ENCODE measurements at regions not wholly inside any gene's neighbourhood (a gene's known extent, or its start where the extent isn't known, plus 50 kb on each side); places are given as distances from the start of the nearest gene placed in this dataset.

DNA sequence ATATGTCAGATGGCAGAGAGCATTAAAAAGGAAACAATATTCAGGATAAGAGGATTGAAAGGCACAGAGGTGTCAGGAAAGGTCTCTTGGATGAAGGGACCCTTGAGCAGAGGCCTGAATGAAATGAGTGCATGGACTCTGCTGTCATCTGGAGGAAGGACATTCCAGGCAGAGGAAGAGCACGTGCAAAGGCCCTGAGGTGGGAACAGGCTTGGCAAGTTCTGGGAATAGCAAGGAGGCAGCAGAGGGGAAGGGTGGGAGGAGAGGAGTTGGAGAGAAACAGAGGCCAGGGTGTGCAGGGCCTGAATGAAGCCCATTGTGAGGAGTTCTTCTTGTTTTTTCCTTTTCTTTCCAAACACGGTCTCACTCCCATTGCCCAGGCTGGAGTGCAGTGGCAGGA lies 59.0 kb upstream of the RUNX3 start:
- 59 to 79% methylated on average over 2 of the region's 2 CpGs for WGBS, 2 donors
- DNase-seq (no peak), ATAC-seq (no peak)
- H3K27ac ChIP-seq, result no peak overlapping the region
- H3K36me3 ChIP-seq (replicated peaks in 1 of 2; ENCODE audit: insufficient read depth in 1 of 2, low read depth in 2 of 2), result no peaks in the 10 kb centered on the region
- TF ChIP-seq, protein P1, sequence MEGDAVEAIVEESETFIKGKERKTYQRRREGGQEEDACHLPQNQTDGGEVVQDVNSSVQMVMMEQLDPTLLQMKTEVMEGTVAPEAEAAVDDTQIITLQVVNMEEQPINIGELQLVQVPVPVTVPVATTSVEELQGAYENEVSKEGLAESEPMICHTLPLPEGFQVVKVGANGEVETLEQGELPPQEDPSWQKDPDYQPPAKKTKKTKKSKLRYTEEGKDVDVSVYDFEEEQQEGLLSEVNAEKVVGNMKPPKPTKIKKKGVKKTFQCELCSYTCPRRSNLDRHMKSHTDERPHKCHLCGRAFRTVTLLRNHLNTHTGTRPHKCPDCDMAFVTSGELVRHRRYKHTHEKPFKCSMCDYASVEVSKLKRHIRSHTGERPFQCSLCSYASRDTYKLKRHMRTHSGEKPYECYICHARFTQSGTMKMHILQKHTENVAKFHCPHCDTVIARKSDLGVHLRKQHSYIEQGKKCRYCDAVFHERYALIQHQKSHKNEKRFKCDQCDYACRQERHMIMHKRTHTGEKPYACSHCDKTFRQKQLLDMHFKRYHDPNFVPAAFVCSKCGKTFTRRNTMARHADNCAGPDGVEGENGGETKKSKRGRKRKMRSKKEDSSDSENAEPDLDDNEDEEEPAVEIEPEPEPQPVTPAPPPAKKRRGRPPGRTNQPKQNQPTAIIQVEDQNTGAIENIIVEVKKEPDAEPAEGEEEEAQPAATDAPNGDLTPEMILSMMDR (IDR thresholded peaks at IDR 0.05), result no peak
- no peak for TF ChIP-seq POLR2A (IDR thresholded peaks at IDR 0.05)
- no peaks in the 10 kb centered on the region for H3K27me3 ChIP-seq
- H3K9me3 ChIP-seq, result no peaks in the 10 kb centered on the region
- intact Hi-C loops (cut with DNase I), result no loop called here
- no peaks in the 10 kb centered on the region for H3K4me1 ChIP-seq
- no peak overlapping the region for H3K4me3 ChIP-seq

DNA sequence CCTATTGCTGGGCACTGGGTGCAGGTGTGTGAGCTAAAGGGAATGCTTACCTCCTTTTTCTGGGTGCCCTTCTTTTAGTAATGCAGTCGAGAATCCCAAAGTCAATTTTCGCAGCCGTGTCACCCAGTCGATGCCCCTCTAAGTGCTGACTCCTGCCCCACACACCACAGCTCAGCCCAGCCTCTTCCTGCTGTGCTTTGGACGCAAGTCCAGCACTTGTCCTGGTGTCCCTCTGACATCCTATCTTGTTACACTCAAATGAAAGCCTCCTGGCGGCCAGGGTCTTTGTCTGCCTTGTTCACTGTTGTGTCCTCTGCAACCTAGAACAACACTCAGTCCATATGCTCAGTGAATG lies 58.5 kb upstream of the RUNX3 start:
- no peaks in the 10 kb centered on the region for H3K36me3 ChIP-seq (replicated peaks in 1 of 2; ENCODE audit: insufficient read depth in 1 of 2, low read depth in 2 of 2)
- WGBS, 2 donors, result 65 to 67% methylated on average over 6 of the region's 6 CpGs
- no peak overlapping the region for H3K4me3 ChIP-seq
- ATAC-seq (no peak), DNase-seq (no peak)
- no peaks in the 10 kb centered on the region for H3K4me1 ChIP-seq
- no peak overlapping the region for H3K27ac ChIP-seq
- intact Hi-C loops (cut with DNase I), result no loop called here
- no peaks in the 10 kb centered on the region for H3K9me3 ChIP-seq
- no peaks in the 10 kb centered on the region for H3K27me3 ChIP-seq
- no peak for TF ChIP-seq POLR2A (IDR thresholded peaks at IDR 0.05)
- TF ChIP-seq, protein P1 (IDR thresholded peaks at IDR 0.05), result no peak

DNA sequence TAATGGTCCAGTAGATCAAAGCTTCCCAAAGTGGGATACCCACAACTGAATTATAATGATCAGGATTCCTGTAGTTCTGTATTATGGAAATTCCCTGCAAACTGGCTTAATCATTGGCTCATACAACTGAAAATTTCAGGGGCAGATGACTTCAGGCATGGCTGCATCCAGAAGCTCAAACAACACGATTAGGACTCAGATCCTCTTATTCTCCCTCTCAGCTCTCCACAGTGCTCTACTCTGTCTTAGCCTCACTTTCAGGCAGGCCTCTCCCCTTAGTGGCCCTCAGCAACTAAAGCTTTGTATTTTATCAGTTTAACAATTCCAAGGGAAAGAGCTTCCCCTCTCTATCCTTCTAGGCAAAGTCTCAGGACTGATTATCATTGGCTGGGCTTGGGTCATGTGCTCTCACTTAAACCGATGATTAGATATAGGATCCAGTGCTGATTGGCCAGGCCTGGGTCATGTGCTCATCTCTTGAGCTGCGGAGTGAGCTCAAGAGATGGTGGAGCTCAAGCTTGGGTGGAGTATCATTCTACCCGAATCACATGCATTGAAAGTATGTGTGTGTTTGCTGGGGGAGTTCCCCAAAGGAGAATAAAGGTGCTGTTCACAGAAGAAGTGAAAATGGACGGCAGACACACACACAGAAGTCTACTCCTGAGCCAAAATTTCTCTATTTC lies 57.9 kb upstream of the RUNX3 start:
- Histone ChIP-seq H3K27ac (no peak overlapping the region), H3K36me3 (replicated peaks in 1 of 2; ENCODE audit: insufficient read depth in 1 of 2, low read depth in 2 of 2) (no peaks in the 10 kb centered on the region), H3K27me3 (no peaks in the 10 kb centered on the region), H3K9me3 (no peaks in the 10 kb centered on the region), H3K4me1 (no peaks in the 10 kb centered on the region), H3K4me3 (no peak overlapping the region)
- intact Hi-C loops (cut with DNase I), result no loop called here
- TF ChIP-seq POLR2A (IDR thresholded peaks at IDR 0.05), result no peak
- TF ChIP-seq, protein P1 (IDR thresholded peaks at IDR 0.05), result no peak
- ATAC-seq, result no peak
- no peak for DNase-seq
- 58 to 68% methylated on average over 5 of the region's 5 CpGs for WGBS, 2 donors

DNA sequence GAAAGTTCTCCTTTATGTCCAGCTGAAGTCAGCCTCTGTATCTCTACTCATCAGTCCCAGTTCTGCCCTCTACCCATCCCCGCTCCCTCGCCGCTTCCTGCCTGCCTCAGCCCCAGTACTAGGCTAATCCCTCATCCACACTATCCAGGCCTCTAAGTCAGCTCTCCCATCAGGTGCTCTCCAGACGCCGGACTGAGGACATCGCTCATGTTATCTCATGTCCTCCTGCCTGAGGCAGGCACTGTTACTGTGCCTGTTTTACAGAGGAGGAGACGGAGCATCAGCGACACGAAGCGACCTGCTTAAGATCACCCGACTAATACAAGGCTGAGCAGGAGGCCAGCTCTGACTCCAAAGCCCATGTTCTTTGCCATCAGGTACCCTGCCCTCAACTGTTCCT lies 57.3 kb upstream of the RUNX3 start:
- TF ChIP-seq, protein P1 (IDR thresholded peaks at IDR 0.05), result no peak
- no peak for TF ChIP-seq POLR2A (IDR thresholded peaks at IDR 0.05)
- H3K4me1 ChIP-seq, result no peaks in the 10 kb centered on the region
- intact Hi-C loops (cut with DNase I), result no loop called here
- no peaks in the 10 kb centered on the region for H3K36me3 ChIP-seq (replicated peaks in 1 of 2; ENCODE audit: insufficient read depth in 1 of 2, low read depth in 2 of 2)
- no peak overlapping the region for H3K27ac ChIP-seq
- ATAC-seq, result no peak
- DNase-seq, result no peak
- H3K4me3 ChIP-seq, result no peak overlapping the region
- no peaks in the 10 kb centered on the region for H3K27me3 ChIP-seq
- 90 to 91% methylated on average over 10 to 11 of the region's 11 CpGs for WGBS, 2 donors
- H3K9me3 ChIP-seq, result no peaks in the 10 kb centered on the region

DNA sequence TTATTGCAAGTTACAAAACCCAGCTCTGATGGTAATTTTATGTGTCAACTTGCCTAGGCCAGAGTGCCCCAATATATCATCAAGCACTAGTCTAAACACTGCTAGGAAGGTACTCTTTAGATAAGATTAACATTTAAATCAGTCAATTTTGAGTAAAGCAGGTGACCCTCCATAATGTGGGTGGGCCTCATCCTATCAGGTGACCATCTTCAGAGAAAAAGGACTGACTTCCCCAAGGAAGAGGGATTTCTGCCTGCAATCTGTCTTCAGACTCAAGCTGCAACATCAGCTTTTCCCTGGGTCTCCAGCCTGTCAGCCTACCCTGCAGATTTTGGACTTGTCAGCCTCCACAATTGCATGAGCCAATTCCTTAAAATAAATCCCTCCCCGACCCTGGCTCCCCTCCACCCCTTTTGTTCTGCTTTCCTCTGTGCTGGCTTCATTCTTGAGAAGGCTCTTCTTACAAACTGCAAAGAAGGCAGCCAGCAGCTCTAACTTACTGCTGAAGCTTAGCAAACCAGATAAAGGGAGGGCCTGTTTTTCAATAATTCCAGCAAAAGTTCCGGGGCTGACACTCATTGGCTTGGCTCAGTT lies 56.4 kb upstream of the RUNX3 start:
- intact Hi-C loops (cut with DNase I), result no loop called here
- no peak for TF ChIP-seq POLR2A (IDR thresholded peaks at IDR 0.05)
- TF ChIP-seq, protein P1 (IDR thresholded peaks at IDR 0.05), result no peak
- Histone ChIP-seq H3K4me1 (no peaks in the 10 kb centered on the region), H3K9me3 (no peaks in the 10 kb centered on the region), H3K27me3 (no peaks in the 10 kb centered on the region), H3K36me3 (replicated peaks in 1 of 2; ENCODE audit: insufficient read depth in 1 of 2, low read depth in 2 of 2) (no peaks in the 10 kb centered on the region), H3K4me3 (no peak overlapping the region), H3K27ac (no peak overlapping the region)
- no peak for ATAC-seq
- WGBS, 2 donors, result 60% methylated on average over 2 of the region's 2 CpGs
- peak in 1 of 4 donors; percentile 30 for DNase-seq
